Panc1 (cell line): ENCODE measurements at regions not wholly inside any gene's neighbourhood (a gene's known extent, or its start where the extent isn't known, plus 50 kb on each side); places are given as distances from the start of the nearest gene placed in this dataset.

Experiments
- ATAC-seq: fragments of 200-7000 bp; cut with Tn5 transposase; 2 replicates; pipeline ENCODE4 v1.9.1; 2020; ENCODE audit warnings: mild to moderate bottlenecking, moderate library complexity
- BruUV-seq: library from RNA; stranded (reverse); fragments of 400-500 nt; replicated peaks from 2 replicates; lab custom pipeline; 2021; lab: Mats Ljungman, UMichigan
- CTCF ChIA-PET: fragments of 300-600 bp; sonication (Branson Sonifier 250); formaldehyde crosslinking; loops from one replicate; lab custom pipeline; 2022; ENCODE audit warnings: antibody characterized with exemption; lab: Charles Lee
- POLR2A ChIA-PET: fragments of 300-600 bp; sonication (Branson Sonifier 250); formaldehyde crosslinking; loops from one replicate; lab custom pipeline; 2022; ENCODE audit warnings: antibody characterized with exemption; lab: Charles Lee
- DNase-seq: peaks from one replicate; pipeline ENCODE4 v3.0.0-alpha.2; 2010; ENCODE audit warnings: low read depth, low spot score
- H3K27ac ChIP-seq: 2 replicates; pipeline ENCODE4 v1.5.1; 2011; ENCODE audit warnings: mild to moderate bottlenecking, low read length, inconsistent platforms
- H3K27me3 ChIP-seq: fragments of 200-500 bp; sonication (Bioruptor generic); 2 replicates; pipeline ENCODE4 v1.6.0; 2014; ENCODE audit warnings: low read length, inconsistent platforms; ENCODE audit not compliant: control insufficient read depth, insufficient read depth
- H3K36me3 ChIP-seq: fragments of 200-500 bp; sonication (Bioruptor generic); 2 replicates; pipeline ENCODE4 v1.5.1; 2014; ENCODE audit warnings: inconsistent platforms, mild to moderate bottlenecking, low read length, moderate library complexity; ENCODE audit not compliant: control insufficient read depth, insufficient read depth
- H3K4me1 ChIP-seq: 2 replicates; pipeline ENCODE4 v1.5.1; 2011; ENCODE audit warnings: inconsistent platforms, mild to moderate bottlenecking, low read length, moderate library complexity; ENCODE audit not compliant: control insufficient read depth, insufficient read depth
- H3K4me3 ChIP-seq, 2 experiments: 2 replicates each; pipeline ENCODE4 v1.5.1; 2011 to 2012; ENCODE audit warnings: low read depth in 2 of 2, low read length in 2 of 2, mild to moderate bottlenecking in 2 of 2, inconsistent platforms in 1 of 2, moderate library complexity in 1 of 2
- H3K9me3 ChIP-seq: fragments of 200-500 bp; sonication (Bioruptor generic); 2 replicates; pipeline ENCODE4 v1.5.1; 2014; ENCODE audit warnings: low read depth, mild to moderate bottlenecking, inconsistent platforms, low read length, moderate library complexity; ENCODE audit not compliant: control insufficient read depth, insufficient read depth
- POLR2AphosphoS5 ChIP-seq: IDR thresholded peaks from 2 replicates; pipeline ENCODE4 v1.6.1; 2012; ENCODE audit warnings: mild to moderate bottlenecking, low read depth, low read length, moderate library complexity
- SIN3A ChIP-seq: IDR thresholded peaks from 2 replicates; pipeline ENCODE4 v1.6.1; 2012; ENCODE audit warnings: low read depth, mild to moderate bottlenecking, low read length, moderate library complexity, borderline replicate concordance; ENCODE audit not compliant: insufficient read depth
- TCF7L2 ChIP-seq: IDR thresholded peaks from 2 replicates; pipeline ENCODE4 v1.6.1; 2011; ENCODE audit warnings: mild to moderate bottlenecking, low read depth, low read length, inconsistent platforms
- in situ Hi-C: cut with HindIII; loops from 2 replicates; pipeline ENCODE4 v1.10.0; 2016; ENCODE audit warnings: low sequenced_read_pairs, low pct_unique_long_range_greater_than_20kb
- intact Hi-C: fragments of 100-400 bp; cut with micrococcal nuclease; formaldehyde crosslinking; loops from one replicate; pipeline ENCODE4 v1.10.0; 2022; ENCODE audit not compliant: unreplicated experiment
- TF ChIP-seq, protein P1 (sequence below), 2 experiments: IDR thresholded peaks; 2 replicates each; pipeline ENCODE4 v1.6.1; 2011 to 2012; ENCODE audit warnings: low read depth in 2 of 2, control low read depth in 1 of 2, low read length in 1 of 2, mild to moderate bottlenecking in 1 of 2, moderate library complexity in 1 of 2; ENCODE audit not compliant: insufficient read depth in 1 of 2
- TF ChIP-seq, protein P2 (sequence below): fragments of 450-650 bp; IDR thresholded peaks from 2 replicates; pipeline ENCODE4 v1.5.1; 2017; ENCODE audit warnings: mild to moderate bottlenecking

DNA sequence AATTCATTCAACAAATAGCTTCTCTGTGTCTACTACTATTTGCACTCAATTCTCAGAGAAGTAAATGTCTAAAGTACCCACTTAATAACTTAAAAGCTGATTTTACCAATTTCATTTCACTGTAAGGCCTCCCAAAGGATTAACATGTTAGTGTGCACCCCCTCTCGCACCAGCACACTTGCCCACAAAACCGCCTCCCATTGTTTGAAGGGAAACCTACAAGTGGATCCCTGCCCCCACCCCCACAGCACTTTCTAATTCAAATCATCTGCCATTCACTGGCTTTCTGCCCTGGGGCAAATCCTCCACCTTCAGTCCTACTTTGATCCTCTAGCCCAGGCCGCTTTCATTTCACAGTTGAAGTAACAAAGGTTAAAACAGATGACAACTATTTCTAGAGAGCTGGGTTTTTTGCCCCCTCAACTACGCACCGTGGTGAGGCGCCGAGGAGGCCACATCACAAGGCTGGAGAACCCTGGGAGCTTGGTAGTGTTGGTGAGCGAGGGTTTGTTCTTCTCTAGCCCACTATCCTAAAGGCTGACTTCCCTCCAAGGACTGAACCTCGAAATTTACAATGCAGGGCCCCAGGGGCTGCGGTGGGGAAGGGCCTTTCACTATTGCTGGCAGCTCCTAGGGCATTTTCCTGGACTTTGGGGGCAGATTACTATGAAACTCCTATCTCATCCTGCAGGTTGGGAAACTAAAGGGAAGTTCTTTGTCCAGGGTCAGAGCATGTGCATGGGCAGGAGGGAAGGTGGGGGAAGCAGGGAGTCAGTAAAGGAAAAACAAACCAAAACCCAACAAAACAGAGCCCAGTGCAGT is 517.4 kb upstream of the ZMIZ1 start:
- in situ Hi-C loops, result no loop called here
- H3K4me1 ChIP-seq, result no peaks in the 10 kb centered on the region
- DNase-seq, result no peak
- no peaks in the 10 kb centered on the region for H3K9me3 ChIP-seq
- H3K27ac ChIP-seq, result no peak overlapping the region
- H3K36me3 ChIP-seq, result no peaks in the 10 kb centered on the region
- CTCF ChIA-PET, result no interaction called here
- peaks cover 29% of the 10 kb centered on the region for H3K27me3 ChIP-seq
- no TSS peak for BruUV-seq
- no peak for ATAC-seq
- TF ChIP-seq, protein P1, sequence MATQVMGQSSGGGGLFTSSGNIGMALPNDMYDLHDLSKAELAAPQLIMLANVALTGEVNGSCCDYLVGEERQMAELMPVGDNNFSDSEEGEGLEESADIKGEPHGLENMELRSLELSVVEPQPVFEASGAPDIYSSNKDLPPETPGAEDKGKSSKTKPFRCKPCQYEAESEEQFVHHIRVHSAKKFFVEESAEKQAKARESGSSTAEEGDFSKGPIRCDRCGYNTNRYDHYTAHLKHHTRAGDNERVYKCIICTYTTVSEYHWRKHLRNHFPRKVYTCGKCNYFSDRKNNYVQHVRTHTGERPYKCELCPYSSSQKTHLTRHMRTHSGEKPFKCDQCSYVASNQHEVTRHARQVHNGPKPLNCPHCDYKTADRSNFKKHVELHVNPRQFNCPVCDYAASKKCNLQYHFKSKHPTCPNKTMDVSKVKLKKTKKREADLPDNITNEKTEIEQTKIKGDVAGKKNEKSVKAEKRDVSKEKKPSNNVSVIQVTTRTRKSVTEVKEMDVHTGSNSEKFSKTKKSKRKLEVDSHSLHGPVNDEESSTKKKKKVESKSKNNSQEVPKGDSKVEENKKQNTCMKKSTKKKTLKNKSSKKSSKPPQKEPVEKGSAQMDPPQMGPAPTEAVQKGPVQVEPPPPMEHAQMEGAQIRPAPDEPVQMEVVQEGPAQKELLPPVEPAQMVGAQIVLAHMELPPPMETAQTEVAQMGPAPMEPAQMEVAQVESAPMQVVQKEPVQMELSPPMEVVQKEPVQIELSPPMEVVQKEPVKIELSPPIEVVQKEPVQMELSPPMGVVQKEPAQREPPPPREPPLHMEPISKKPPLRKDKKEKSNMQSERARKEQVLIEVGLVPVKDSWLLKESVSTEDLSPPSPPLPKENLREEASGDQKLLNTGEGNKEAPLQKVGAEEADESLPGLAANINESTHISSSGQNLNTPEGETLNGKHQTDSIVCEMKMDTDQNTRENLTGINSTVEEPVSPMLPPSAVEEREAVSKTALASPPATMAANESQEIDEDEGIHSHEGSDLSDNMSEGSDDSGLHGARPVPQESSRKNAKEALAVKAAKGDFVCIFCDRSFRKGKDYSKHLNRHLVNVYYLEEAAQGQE (IDR thresholded peaks at IDR 0.05; ENCODE audit: insufficient read depth in 1 of 2, low read depth in 2 of 2, low read length in 1 of 2), result no peak
- no peak overlapping the region for H3K4me3 ChIP-seq
- POLR2A ChIA-PET, result no interaction called here
- intact Hi-C loops, result no loop called here

DNA sequence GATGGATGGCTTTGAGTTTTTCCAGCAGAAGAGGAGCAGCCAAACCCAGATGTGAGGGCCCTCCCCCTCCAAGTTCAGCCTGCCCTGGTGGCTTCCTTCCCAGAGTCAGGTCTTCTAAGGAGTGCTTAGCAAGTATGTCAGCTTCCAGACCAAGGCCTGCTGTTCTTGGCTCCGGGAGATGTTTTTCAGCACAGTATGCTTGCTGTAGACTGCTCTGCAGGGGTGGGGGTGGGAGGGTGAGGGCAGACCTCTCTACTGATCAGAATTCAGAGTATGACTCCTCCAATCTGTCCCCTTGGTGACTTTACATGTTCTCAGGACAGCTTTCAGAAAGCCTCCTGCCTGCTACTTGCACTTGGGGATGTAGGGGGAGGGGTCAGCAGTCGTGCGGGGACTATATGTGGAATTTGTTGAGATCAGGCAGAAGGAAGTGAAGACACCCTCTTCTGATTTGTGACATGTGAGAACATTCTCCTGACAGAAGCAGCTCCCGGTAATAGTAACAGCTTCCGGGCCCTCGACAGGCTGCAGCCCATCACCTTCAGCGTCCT is 516.4 kb upstream of the ZMIZ1 start:
- H3K27ac ChIP-seq, result no peak overlapping the region
- peaks cover 23% of the 10 kb centered on the region for H3K27me3 ChIP-seq
- H3K4me1 ChIP-seq, result no peaks in the 10 kb centered on the region
- no peaks in the 10 kb centered on the region for H3K9me3 ChIP-seq
- no peaks in the 10 kb centered on the region for H3K36me3 ChIP-seq
- in situ Hi-C loops, result no loop called here
- no peak for TF ChIP-seq POLR2AphosphoS5
- TF ChIP-seq, protein P2, sequence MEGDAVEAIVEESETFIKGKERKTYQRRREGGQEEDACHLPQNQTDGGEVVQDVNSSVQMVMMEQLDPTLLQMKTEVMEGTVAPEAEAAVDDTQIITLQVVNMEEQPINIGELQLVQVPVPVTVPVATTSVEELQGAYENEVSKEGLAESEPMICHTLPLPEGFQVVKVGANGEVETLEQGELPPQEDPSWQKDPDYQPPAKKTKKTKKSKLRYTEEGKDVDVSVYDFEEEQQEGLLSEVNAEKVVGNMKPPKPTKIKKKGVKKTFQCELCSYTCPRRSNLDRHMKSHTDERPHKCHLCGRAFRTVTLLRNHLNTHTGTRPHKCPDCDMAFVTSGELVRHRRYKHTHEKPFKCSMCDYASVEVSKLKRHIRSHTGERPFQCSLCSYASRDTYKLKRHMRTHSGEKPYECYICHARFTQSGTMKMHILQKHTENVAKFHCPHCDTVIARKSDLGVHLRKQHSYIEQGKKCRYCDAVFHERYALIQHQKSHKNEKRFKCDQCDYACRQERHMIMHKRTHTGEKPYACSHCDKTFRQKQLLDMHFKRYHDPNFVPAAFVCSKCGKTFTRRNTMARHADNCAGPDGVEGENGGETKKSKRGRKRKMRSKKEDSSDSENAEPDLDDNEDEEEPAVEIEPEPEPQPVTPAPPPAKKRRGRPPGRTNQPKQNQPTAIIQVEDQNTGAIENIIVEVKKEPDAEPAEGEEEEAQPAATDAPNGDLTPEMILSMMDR, result no peak
- TF ChIP-seq, protein P1 (IDR thresholded peaks at IDR 0.05; ENCODE audit: insufficient read depth in 1 of 2, low read depth in 2 of 2, low read length in 1 of 2), result no peak
- no peak for TF ChIP-seq SIN3A
- no peak for TF ChIP-seq TCF7L2
- BruUV-seq, result no TSS peak
- H3K4me3 ChIP-seq, result no peak overlapping the region
- ATAC-seq (no peak), DNase-seq (no peak)
- ChIA-PET CTCF (no interaction called here), POLR2A (interaction anchor here (0.6 kb wide), 1 partner anchor 13 kb away, joined by 3 read pairs; no protein-coding TSS in a partner anchor)
- intact Hi-C loops, result no loop called here
